ENCODE measurements at regions not wholly inside any gene's neighbourhood (a gene's known extent, or its start where the extent isn't known, plus 50 kb on each side); places are given as distances from the start of the nearest gene placed in this dataset.
"Not testable (repeated sequence)": the region's sequence is repeated elsewhere in the genome, so short reads cannot be mapped to it uniquely, and the experiment has no call there.

- DNase-seq (ENCODE audit: low spot score), result no peak
- peak; percentile 28 for ATAC-seq (ENCODE audit: low FRiP score)
- TF ChIP-seq, protein P1, sequence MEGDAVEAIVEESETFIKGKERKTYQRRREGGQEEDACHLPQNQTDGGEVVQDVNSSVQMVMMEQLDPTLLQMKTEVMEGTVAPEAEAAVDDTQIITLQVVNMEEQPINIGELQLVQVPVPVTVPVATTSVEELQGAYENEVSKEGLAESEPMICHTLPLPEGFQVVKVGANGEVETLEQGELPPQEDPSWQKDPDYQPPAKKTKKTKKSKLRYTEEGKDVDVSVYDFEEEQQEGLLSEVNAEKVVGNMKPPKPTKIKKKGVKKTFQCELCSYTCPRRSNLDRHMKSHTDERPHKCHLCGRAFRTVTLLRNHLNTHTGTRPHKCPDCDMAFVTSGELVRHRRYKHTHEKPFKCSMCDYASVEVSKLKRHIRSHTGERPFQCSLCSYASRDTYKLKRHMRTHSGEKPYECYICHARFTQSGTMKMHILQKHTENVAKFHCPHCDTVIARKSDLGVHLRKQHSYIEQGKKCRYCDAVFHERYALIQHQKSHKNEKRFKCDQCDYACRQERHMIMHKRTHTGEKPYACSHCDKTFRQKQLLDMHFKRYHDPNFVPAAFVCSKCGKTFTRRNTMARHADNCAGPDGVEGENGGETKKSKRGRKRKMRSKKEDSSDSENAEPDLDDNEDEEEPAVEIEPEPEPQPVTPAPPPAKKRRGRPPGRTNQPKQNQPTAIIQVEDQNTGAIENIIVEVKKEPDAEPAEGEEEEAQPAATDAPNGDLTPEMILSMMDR (IDR thresholded peaks at IDR 0.05), result no peak
Measured at GRCh38 chr5:50553560-50553984, 112.5 kb upstream of the EMB start.

DNA sequence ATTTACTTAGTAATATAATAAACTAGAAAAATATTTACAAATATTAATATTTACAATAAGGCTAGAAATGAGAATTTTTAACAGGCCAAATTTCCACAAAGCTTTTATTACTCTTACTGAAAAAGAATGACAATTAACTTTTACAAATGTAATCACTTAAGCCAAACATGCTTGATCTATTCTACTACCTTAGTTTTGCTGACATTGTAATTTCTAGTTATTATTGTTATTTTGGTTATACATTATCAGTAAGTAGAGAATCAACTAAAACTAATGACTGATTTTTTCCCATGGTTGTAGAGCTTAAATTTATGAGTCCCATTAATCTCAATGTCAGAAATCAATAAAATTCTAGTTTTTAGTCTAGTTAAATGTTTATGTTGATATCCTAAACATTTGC, 107.8 kb upstream of the PARP8 start:
- DNase-seq (ENCODE audit: low spot score); ATAC-seq (ENCODE audit: low FRiP score): not testable (repeated sequence)

- ATAC-seq (ENCODE audit: low FRiP score) (no peak), DNase-seq (ENCODE audit: low spot score) (no peak)
- TF ChIP-seq, protein P1 (IDR thresholded peaks at IDR 0.05), result no peak
Measured at GRCh38 chr5:50559955-50560354, 106.5 kb upstream of the PARP8 start.

DNA sequence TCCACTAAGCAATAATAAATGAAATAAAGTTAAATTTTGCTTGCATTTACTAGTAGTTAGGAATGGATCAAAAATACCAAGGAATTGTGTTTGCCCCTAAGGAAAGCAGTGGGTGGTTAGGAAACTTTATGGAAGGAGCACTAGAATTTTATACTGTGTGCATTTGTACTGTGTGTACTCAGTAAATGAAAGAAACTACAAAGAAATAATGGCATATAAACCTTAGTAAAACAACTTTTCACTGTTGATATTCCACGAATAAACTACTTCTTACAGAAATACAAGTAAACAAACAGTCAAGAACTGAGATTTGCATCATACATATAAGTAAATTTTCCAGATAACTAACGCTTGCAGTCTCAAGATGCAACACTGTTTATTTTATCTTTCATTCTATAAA, 103.7 kb upstream of the PARP8 start:
- no peak for DNase-seq (ENCODE audit: low spot score)
- no peak for ATAC-seq (ENCODE audit: low FRiP score)

GRCh38 chr5:50564079-50564478, 102.4 kb upstream of the PARP8 start:
- TF ChIP-seq, protein P1 (IDR thresholded peaks at IDR 0.05), result no peak
- no peak for ATAC-seq (ENCODE audit: low FRiP score)
- no peak for DNase-seq (ENCODE audit: low spot score)

More for the DNA sequence above, 103.7 kb upstream of the PARP8 start:
- TF ChIP-seq, protein P1 (IDR thresholded peaks at IDR 0.05), result no peak

- ATAC-seq (ENCODE audit: low FRiP score) (no peak), DNase-seq (ENCODE audit: low spot score) (no peak)
- TF ChIP-seq, protein P1 (IDR thresholded peaks at IDR 0.05), result no peak
Measured at GRCh38 chr5:50564558-50564957, 101.9 kb upstream of the PARP8 start.

DNA sequence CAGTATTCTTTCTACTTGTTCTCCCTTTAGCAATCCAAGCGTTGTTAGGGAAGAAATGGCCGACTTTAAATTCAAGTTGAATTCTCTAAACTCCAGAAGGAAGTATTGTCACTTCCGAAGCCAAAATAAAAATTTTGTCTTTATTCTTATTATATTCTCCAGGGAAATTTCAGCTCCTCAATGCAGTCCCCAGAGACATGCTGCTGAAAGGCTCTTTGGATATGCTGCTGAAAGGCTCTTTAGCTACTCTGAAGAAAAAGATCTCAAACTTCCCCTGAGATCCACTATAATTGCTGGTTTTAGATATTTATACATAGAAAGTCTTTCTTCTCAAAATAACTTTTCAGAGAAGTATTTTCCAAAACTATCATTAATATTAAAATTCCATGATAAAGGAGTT, 92.3 kb upstream of the PARP8 start:
- ATAC-seq (ENCODE audit: low FRiP score) (no peak), DNase-seq (ENCODE audit: low spot score) (no peak)
- TF ChIP-seq, protein P1 (IDR thresholded peaks at IDR 0.05), result no peak

DNA sequence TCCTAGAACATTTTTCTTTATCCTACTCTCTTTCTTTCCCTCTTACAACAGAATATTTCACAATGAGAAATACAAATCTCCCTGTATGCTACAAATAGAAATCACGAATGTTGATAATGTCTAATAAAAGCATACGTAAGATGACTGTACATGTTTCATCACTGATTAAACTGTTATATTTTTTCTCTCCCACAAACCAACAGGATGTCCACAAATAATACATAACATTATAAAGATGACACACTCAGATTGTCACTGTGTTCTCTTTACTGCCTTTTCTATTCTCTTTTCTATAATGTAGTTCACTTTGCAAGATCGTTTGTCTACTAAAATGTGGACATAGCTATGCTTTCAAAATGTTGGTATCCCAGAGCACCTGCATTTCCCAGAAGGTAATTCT, 90.7 kb upstream of the PARP8 start:
- no peak for DNase-seq (ENCODE audit: low spot score)
- no peak for ATAC-seq (ENCODE audit: low FRiP score)
- TF ChIP-seq, protein P1 (IDR thresholded peaks at IDR 0.05), result no peak

All from omental fat pad (tissue), 3 donors.